SH-SY5Y (cell line): ENCODE measurements at regions not wholly inside any gene's neighbourhood (a gene's known extent, or its start where the extent isn't known, plus 50 kb on each side); places are given as distances from the start of the nearest gene placed in this dataset.

Experiments
- GATA2 ChIP-seq: IDR thresholded peaks from 2 replicates; pipeline ENCODE4 v1.6.1; 2011; ENCODE audit warnings: mild to moderate bottlenecking, low read depth, low read length
- GATA3 ChIP-seq: IDR thresholded peaks from 2 replicates; pipeline ENCODE4 v1.6.1; 2011; ENCODE audit warnings: low read depth, mild to moderate bottlenecking, low read length, moderate library complexity

GRCh38 chr16:62170642-62171041 lies 134.4 kb upstream of the CDH8 start:
- TF ChIP-seq GATA3 = no peak
- TF ChIP-seq GATA2 = no peak
